GM23338 (cell line): ENCODE measurements at regions not wholly inside any gene's neighbourhood (a gene's known extent, or its start where the extent isn't known, plus 50 kb on each side); places are given as distances from the start of the nearest gene placed in this dataset.

Source experiments
- ATAC-seq: fragments of 200-7000 bp; cut with Tn5 transposase; 3 replicates; pipeline ENCODE4 v1.9.1; 2020
- DNase-seq: peaks from one replicate; pipeline ENCODE4 v3.0.0-alpha.2; 2015; ENCODE audit warnings: low spot score
- H2AFZ ChIP-seq: fragments of 200-600 bp; sonication (generic); 2 replicates; pipeline ENCODE4 v1.8.0; 2016; ENCODE audit warnings: antibody characterized with exemption, mild to moderate bottlenecking, moderate library complexity
- H3F3A ChIP-seq: fragments of 200-600 bp; sonication (generic); replicated peaks from 2 replicates; pipeline ENCODE4 v1.8.0; 2017; ENCODE audit warnings: antibody characterized with exemption, mixed run types, low read depth
- H3K27ac ChIP-seq: fragments of 200-600 bp; sonication (generic); 2 replicates; pipeline ENCODE4 v1.6.1; 2016; ENCODE audit warnings: low read depth
- H3K27me3 ChIP-seq: fragments of 200-600 bp; sonication (generic); 2 replicates; pipeline ENCODE4 v1.8.0; 2016; ENCODE audit warnings: mild to moderate bottlenecking, mixed run types, moderate library complexity; ENCODE audit not compliant: insufficient read depth
- H3K36me3 ChIP-seq: fragments of 200-600 bp; sonication (generic); 2 replicates; pipeline ENCODE4 v1.8.0; 2016; ENCODE audit warnings: mild to moderate bottlenecking; ENCODE audit not compliant: insufficient read depth
- H3K4me1 ChIP-seq: fragments of 200-600 bp; sonication (generic); 2 replicates; pipeline ENCODE4 v1.8.0; 2016; ENCODE audit warnings: mild to moderate bottlenecking, moderate library complexity; ENCODE audit not compliant: insufficient read depth
- H3K4me2 ChIP-seq: fragments of 200-600 bp; sonication (generic); 2 replicates; pipeline ENCODE4 v1.7.1; 2017; ENCODE audit warnings: mixed run types
- H3K4me3 ChIP-seq: fragments of 200-600 bp; sonication (generic); 2 replicates; pipeline ENCODE4 v1.6.1; 2016; ENCODE audit warnings: mixed run types
- H3K79me2 ChIP-seq: fragments of 200-600 bp; sonication (generic); replicated peaks from 2 replicates; pipeline ENCODE4 v1.8.0; 2017; ENCODE audit warnings: mild to moderate bottlenecking; ENCODE audit not compliant: insufficient read depth
- H3K9me2 ChIP-seq: fragments of 200-600 bp; sonication (generic); 2 replicates; pipeline ENCODE4 v1.8.0; 2017; ENCODE audit not compliant: insufficient read depth
- H4K20me1 ChIP-seq: fragments of 200-600 bp; sonication (generic); replicated peaks from 2 replicates; pipeline ENCODE4 v1.8.0; 2017; ENCODE audit warnings: mild to moderate bottlenecking; ENCODE audit not compliant: insufficient read depth
- H3K27ac Mint-ChIP-seq: 2 replicates; pipeline ENCODE4 v1.8.0; 2020; ENCODE audit warnings: inconsistent platforms, mild to moderate bottlenecking, moderate library complexity, mixed read lengths
- H3K27me3 Mint-ChIP-seq: 3 replicates; pipeline ENCODE4 v1.8.0; 2022; ENCODE audit warnings: low read depth, mild to moderate bottlenecking, moderate library complexity, mixed read lengths, inconsistent platforms; ENCODE audit not compliant: insufficient read depth, poor library complexity
- H3K36me3 Mint-ChIP-seq: 3 replicates; pipeline ENCODE4 v1.8.0; 2021; ENCODE audit warnings: low read depth, mild to moderate bottlenecking, inconsistent platforms, moderate library complexity, mixed read lengths
- H3K4me1 Mint-ChIP-seq: 3 replicates; pipeline ENCODE4 v1.8.0; 2020; ENCODE audit warnings: mild to moderate bottlenecking, inconsistent platforms, mixed read lengths
- H3K4me3 Mint-ChIP-seq: 3 replicates; pipeline ENCODE4 v1.8.0; 2021; ENCODE audit warnings: moderate library complexity, mild to moderate bottlenecking, inconsistent platforms, mixed read lengths
- H3K9me3 Mint-ChIP-seq: 3 replicates; pipeline ENCODE4 v1.8.0; 2020; ENCODE audit warnings: moderate library complexity, mild to moderate bottlenecking, inconsistent platforms, mixed read lengths
- CREB1 ChIP-seq: fragments of 250-450 bp; sonication (Bioruptor Pico); IDR thresholded peaks from 2 replicates; pipeline ENCODE4 v1.5.0; 2020; ENCODE audit warnings: low read depth, mild to moderate bottlenecking, moderate library complexity
- EZH2 ChIP-seq: fragments of 200-600 bp; sonication (generic); IDR thresholded peaks from one replicate; pipeline ENCODE4 v1.8.0; 2017; ENCODE audit warnings: antibody characterized with exemption, mild to moderate bottlenecking, low read depth; ENCODE audit not compliant: unreplicated experiment
- EZH2phosphoT487 ChIP-seq: fragments of 200-600 bp; sonication (generic); IDR thresholded peaks from one replicate; pipeline ENCODE4 v1.8.1; 2018; ENCODE audit warnings: antibody characterized with exemption; ENCODE audit not compliant: unreplicated experiment
- JUNB ChIP-seq: IDR thresholded peaks from one replicate; pipeline ENCODE4 v1.6.1; 2016; ENCODE audit warnings: antibody characterized with exemption; ENCODE audit not compliant: unreplicated experiment
- NANOG ChIP-seq: IDR thresholded peaks from 2 replicates; pipeline ENCODE4 v1.6.1; 2016; ENCODE audit warnings: antibody characterized with exemption, borderline replicate concordance
- POLR2AphosphoS5 ChIP-seq: IDR thresholded peaks from 2 replicates; pipeline ENCODE4 v1.6.1; 2016; ENCODE audit warnings: antibody characterized with exemption, low read depth
- ZNF114 ChIP-seq: fragments of 250-450 bp; sonication (Bioruptor Pico); IDR thresholded peaks from 2 replicates; pipeline ENCODE4 v1.5.0; 2020; ENCODE audit warnings: mild to moderate bottlenecking, moderate library complexity
- ZNF331 ChIP-seq: fragments of 250-450 bp; sonication (Bioruptor Pico); IDR thresholded peaks from 2 replicates; pipeline ENCODE4 v1.5.0; 2020; ENCODE audit warnings: low read depth, mild to moderate bottlenecking, moderate library complexity
- TF ChIP-seq, protein P1 (sequence below): fragments of 250-450 bp; sonication (Bioruptor Pico); IDR thresholded peaks from 2 replicates; pipeline ENCODE4 v1.5.0; 2020; ENCODE audit warnings: mild to moderate bottlenecking, moderate library complexity
- TF ChIP-seq, protein P2 (sequence below): IDR thresholded peaks from 2 replicates; pipeline ENCODE4 v1.6.1; 2016; ENCODE audit warnings: antibody characterized with exemption

GRCh38 chr5:53166183-53166495 lies 56.6 kb upstream of the MOCS2 start:
- Histone ChIP-seq H4K20me1 (no peaks in the 10 kb centered on the region), H3K4me3 (no peak overlapping the region), H3K4me2 (no peak overlapping the region), H3K4me1 (no peaks in the 10 kb centered on the region), H3F3A (no peaks in the 10 kb centered on the region), H3K27ac (no peak overlapping the region), H2AFZ (no peak overlapping the region), H3K36me3 (no peaks in the 10 kb centered on the region), H3K27me3 (no peaks in the 10 kb centered on the region), H3K79me2 (no peaks in the 10 kb centered on the region), H3K9me2 (no peaks in the 10 kb centered on the region)
- H3K27ac Mint-ChIP-seq: no peak overlapping the region
- ATAC-seq (no peak), DNase-seq (no peak)
- H3K4me1 Mint-ChIP-seq: no peaks in the 10 kb centered on the region
- no peaks in the 10 kb centered on the region for H3K27me3 Mint-ChIP-seq
- H3K4me3 Mint-ChIP-seq: no peak overlapping the region
- TF ChIP-seq ZNF331: no peak
- TF ChIP-seq, protein P1, sequence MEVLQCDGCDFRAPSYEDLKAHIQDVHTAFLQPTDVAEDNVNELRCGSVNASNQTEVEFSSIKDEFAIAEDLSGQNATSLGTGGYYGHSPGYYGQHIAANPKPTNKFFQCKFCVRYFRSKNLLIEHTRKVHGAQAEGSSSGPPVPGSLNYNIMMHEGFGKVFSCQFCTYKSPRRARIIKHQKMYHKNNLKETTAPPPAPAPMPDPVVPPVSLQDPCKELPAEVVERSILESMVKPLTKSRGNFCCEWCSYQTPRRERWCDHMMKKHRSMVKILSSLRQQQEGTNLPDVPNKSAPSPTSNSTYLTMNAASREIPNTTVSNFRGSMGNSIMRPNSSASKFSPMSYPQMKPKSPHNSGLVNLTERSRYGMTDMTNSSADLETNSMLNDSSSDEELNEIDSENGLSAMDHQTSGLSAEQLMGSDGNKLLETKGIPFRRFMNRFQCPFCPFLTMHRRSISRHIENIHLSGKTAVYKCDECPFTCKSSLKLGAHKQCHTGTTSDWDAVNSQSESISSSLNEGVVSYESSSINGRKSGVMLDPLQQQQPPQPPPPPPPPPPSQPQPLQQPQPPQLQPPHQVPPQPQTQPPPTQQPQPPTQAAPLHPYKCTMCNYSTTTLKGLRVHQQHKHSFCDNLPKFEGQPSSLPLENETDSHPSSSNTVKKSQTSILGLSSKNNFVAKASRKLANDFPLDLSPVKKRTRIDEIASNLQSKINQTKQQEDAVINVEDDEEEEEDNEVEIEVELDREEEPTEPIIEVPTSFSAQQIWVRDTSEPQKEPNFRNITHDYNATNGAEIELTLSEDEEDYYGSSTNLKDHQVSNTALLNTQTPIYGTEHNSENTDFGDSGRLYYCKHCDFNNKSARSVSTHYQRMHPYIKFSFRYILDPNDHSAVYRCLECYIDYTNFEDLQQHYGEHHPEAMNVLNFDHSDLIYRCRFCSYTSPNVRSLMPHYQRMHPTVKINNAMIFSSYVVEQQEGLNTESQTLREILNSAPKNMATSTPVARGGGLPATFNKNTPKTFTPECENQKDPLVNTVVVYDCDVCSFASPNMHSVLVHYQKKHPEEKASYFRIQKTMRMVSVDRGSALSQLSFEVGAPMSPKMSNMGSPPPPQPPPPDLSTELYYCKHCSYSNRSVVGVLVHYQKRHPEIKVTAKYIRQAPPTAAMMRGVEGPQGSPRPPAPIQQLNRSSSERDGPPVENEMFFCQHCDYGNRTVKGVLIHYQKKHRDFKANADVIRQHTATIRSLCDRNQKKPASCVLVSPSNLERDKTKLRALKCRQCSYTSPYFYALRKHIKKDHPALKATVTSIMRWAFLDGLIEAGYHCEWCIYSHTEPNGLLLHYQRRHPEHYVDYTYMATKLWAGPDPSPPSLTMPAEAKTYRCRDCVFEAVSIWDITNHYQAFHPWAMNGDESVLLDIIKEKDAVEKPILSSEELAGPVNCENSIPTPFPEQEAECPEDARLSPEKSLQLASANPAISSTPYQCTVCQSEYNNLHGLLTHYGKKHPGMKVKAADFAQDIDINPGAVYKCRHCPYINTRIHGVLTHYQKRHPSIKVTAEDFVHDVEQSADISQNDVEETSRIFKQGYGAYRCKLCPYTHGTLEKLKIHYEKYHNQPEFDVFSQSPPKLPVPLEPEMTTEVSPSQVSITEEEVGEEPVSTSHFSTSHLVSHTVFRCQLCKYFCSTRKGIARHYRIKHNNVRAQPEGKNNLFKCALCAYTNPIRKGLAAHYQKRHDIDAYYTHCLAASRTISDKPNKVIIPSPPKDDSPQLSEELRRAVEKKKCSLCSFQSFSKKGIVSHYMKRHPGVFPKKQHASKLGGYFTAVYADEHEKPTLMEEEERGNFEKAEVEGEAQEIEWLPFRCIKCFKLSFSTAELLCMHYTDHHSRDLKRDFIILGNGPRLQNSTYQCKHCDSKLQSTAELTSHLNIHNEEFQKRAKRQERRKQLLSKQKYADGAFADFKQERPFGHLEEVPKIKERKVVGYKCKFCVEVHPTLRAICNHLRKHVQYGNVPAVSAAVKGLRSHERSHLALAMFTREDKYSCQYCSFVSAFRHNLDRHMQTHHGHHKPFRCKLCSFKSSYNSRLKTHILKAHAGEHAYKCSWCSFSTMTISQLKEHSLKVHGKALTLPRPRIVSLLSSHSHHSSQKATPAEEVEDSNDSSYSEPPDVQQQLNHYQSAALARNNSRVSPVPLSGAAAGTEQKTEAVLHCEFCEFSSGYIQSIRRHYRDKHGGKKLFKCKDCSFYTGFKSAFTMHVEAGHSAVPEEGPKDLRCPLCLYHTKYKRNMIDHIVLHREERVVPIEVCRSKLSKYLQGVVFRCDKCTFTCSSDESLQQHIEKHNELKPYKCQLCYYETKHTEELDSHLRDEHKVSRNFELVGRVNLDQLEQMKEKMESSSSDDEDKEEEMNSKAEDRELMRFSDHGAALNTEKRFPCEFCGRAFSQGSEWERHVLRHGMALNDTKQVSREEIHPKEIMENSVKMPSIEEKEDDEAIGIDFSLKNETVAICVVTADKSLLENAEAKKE: no peak
- no peak for TF ChIP-seq POLR2AphosphoS5
- TF ChIP-seq ZNF114 (CRISPR knock-in tag): no peak
- TF ChIP-seq EZH2: no peak
- no peak for TF ChIP-seq JUNB
- TF ChIP-seq, protein P2, sequence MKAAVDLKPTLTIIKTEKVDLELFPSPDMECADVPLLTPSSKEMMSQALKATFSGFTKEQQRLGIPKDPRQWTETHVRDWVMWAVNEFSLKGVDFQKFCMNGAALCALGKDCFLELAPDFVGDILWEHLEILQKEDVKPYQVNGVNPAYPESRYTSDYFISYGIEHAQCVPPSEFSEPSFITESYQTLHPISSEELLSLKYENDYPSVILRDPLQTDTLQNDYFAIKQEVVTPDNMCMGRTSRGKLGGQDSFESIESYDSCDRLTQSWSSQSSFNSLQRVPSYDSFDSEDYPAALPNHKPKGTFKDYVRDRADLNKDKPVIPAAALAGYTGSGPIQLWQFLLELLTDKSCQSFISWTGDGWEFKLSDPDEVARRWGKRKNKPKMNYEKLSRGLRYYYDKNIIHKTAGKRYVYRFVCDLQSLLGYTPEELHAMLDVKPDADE: no peak
- no peak for TF ChIP-seq NANOG
- TF ChIP-seq EZH2phosphoT487: no peak
- TF ChIP-seq CREB1 (CRISPR knock-in tag): no peak
- H3K9me3 Mint-ChIP-seq: no peaks in the 10 kb centered on the region
- H3K36me3 Mint-ChIP-seq: no peaks in the 10 kb centered on the region
